ENCODE measurements at regions not wholly inside any gene's neighbourhood (a gene's known extent, or its start where the extent isn't known, plus 50 kb on each side); places are given as distances from the start of the nearest gene placed in this dataset.
A peak's percentile ranks its signal among the peaks of the same experiment; 100 is the strongest.
"Not testable (repeated sequence)": the region's sequence is repeated elsewhere in the genome, so short reads cannot be mapped to it uniquely, and the experiment has no call there.

GRCh38 chr6:101178748-101179147 is 214.8 kb upstream of the GRIK2 start:
- DNase-seq (no peak), ATAC-seq (no peak)
- intact Hi-C loops (cut with DNase I, micrococcal nuclease) = no loop called here

DNA sequence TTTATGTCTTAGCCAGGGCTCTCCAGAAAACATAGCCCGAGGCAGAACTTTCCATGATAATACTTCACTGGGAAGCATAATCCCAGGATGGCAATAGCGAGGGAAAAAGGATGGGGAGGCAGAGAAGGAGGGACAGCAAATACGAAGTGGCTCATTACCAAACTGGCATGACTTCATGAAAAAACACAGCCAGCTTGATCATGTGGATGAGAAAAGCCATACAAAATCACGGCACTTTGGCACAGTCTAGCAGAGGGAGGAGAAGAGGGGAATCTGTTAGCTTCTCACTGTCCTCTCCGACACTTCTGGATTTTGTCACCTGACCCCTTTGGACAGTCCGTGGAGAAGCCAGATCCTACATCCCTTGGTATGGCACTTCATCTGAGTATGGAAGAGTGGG is 212.5 kb upstream of the GRIK2 start:
- ATAC-seq (no peak), DNase-seq (no peak)
- intact Hi-C loops (cut with DNase I, micrococcal nuclease) = no loop called here

- ATAC-seq; intact Hi-C loops (cut with DNase I, micrococcal nuclease); DNase-seq: not testable (repeated sequence)
Observed at GRCh38 chr6:101188285-101188798, 205.2 kb upstream of the GRIK2 start.

GRCh38 chr6:101195588-101195987 is 197.9 kb upstream of the GRIK2 start:
- ATAC-seq (no peak), DNase-seq (no peak)
- intact Hi-C loops (cut with DNase I, micrococcal nuclease) = no loop called here

- DNase-seq (no peak), ATAC-seq (peak; percentile 95)
- intact Hi-C loops (cut with DNase I, micrococcal nuclease) = no loop called here
Observed at GRCh38 chr6:101199441-101199840, 194.1 kb upstream of the GRIK2 start.

GRCh38 chr6:101202867-101203374 is 190.6 kb upstream of the GRIK2 start:
- peak; percentile 70 for ATAC-seq
- intact Hi-C loops (cut with DNase I, micrococcal nuclease) = no loop called here
- no peak for DNase-seq

DNA sequence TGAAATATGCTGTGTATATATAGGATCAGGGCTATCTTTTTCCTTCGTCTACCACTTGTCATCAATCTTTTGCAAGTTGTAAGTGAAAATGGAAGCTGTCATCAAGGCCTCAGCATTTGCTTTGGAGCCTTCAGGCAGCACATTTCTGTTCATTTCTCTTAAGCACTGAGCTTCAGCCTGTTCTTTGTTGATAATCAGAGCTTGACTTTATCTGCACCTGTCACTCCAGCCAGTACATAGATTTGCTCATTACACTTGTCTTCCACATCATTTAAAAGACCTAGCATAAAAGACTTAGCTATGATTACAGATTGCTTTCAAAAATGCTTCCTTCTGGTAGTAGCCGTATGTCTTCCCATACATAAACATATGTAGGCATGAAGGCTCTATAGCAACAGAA is 189.8 kb upstream of the GRIK2 start:
- intact Hi-C loops (cut with DNase I, micrococcal nuclease) = no loop called here
- ATAC-seq (no peak), DNase-seq (no peak)

- DNase-seq (peak; percentile 50 to 74), ATAC-seq (peak; percentile 99)
- intact Hi-C loops (cut with DNase I, micrococcal nuclease) = no loop called here
Observed at GRCh38 chr6:101208152-101208551, 185.4 kb upstream of the GRIK2 start.

GRCh38 chr6:101212640-101213039 is 180.9 kb upstream of the GRIK2 start:
- intact Hi-C loops (cut with DNase I, micrococcal nuclease) = no loop called here
- DNase-seq = no peak

GRCh38 chr6:101222007-101222406 is 171.5 kb upstream of the GRIK2 start:
- ATAC-seq = no peak
- intact Hi-C loops (cut with DNase I, micrococcal nuclease) = no loop called here
- no peak for DNase-seq

More at GRCh38 chr6:101212640-101213039, 180.9 kb upstream of the GRIK2 start:
- ATAC-seq = no peak

DNA sequence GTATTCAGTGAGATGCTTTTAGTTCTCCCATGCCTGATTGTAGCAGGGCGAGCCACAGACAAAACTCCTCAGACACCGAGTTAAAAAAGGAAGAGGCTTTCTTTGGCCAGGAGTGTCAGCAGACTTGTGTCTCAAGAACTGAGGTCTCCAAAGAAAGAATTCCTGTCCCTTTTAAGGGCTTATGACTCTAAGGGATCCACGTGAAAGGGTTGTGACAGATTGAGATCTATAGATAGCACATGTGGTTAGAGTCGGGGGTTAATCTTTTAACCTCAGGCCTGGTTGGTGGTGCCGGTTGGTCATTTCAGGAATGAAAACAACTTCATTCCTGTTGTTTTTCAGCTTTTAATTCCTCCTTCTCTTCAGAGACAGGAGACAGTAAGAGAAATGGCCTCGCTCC is 168.8 kb upstream of the GRIK2 start:
- ATAC-seq (no peak), DNase-seq (no peak)
- intact Hi-C loops (cut with DNase I, micrococcal nuclease) = no loop called here

GRCh38 chr6:101226677-101227135 is 166.8 kb upstream of the GRIK2 start:
- ATAC-seq (no peak), DNase-seq (peak in 1 of 2 donors; percentile 14)
- intact Hi-C loops (cut with DNase I, micrococcal nuclease) = no loop called here

GRCh38 chr6:101230866-101231265 is 162.6 kb upstream of the GRIK2 start:
- intact Hi-C loops (cut with DNase I, micrococcal nuclease) = no loop called here
- ATAC-seq (no peak), DNase-seq (no peak)

DNA sequence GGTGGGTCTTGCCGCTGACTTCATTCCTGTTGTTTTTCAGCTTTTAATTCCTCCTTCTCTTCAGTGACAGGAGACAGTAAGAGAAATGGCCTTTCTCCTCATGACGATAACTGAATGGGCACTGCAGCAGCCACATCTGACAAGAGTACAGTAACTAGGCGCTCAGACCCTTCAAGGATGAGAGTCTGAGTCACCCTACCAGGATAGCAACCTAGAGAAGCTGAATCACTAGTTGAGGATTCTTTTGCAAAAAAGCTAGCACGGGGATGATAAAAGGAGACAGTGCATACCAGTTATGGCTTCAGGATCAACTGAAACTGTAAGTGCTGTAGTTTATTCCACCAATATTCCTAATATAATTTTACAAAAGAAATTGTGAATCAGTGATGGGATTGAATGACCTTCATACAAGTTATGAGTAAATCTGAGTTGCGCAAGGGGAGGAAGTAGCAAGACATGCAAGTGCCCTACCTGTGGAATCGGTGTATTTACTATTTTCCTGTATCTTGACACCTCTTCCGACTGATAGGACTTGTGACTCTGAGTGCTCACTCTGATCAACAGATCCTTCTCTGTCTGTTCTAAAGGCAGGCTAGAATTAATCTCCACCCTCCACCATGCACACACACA is 161.8 kb upstream of the GRIK2 start:
- ATAC-seq = no peak
- intact Hi-C loops (cut with DNase I, micrococcal nuclease) = no loop called here
- no peak for DNase-seq

GRCh38 chr6:101232961-101233360 is 160.5 kb upstream of the GRIK2 start:
- ATAC-seq (no peak), DNase-seq (no peak)
- intact Hi-C loops (cut with DNase I, micrococcal nuclease) = no loop called here

- no peak for DNase-seq
- no peak for ATAC-seq
- intact Hi-C loops (cut with DNase I, micrococcal nuclease) = no loop called here
Observed at GRCh38 chr6:101236709-101237108, 156.8 kb upstream of the GRIK2 start.

- no peak for ATAC-seq
- intact Hi-C loops (cut with DNase I, micrococcal nuclease) = no loop called here
- no peak for DNase-seq
Observed at GRCh38 chr6:101241442-101241841, 152.1 kb upstream of the GRIK2 start.

DNA sequence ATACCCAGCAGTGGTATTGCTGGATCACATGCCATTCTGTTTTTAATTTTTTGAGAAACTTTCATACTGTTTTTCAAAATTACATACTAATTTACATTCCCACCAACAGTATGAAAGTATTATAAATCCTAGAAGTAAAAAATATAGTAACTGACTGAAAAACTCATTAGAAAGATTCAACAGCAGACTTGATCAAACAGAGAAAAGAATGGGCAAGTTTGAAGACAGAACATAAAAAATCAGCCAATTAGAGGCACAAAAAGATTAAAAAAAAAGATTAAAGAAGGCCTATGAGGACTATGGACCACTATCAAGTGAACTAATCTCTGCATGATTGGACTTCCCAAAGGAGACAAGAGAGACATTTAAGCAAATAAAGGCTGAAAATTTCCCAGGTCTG is 144.0 kb upstream of the GRIK2 start:
- DNase-seq = no peak
- intact Hi-C loops (cut with DNase I, micrococcal nuclease) = no loop called here
- ATAC-seq = no peak

DNA sequence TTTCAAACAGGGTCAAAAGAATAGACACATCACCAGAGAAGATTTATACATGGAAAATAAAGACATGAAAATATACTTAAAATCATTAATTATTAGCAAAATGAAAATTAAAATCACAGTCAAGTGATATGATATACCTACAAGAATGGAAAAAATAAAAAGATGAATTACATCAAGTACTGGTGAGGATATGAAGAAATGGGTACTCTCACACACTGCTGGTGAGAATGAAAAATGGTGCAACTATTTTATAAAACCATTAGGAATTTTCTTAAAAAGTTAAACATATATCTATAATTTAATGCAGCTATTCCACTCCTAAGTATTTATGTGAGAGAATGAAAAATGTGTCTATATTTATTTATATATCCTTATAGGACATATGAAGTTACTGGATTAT is 136.3 kb upstream of the GRIK2 start:
- intact Hi-C loops (cut with DNase I, micrococcal nuclease) = no loop called here
- DNase-seq (no peak), ATAC-seq (no peak)

DNA sequence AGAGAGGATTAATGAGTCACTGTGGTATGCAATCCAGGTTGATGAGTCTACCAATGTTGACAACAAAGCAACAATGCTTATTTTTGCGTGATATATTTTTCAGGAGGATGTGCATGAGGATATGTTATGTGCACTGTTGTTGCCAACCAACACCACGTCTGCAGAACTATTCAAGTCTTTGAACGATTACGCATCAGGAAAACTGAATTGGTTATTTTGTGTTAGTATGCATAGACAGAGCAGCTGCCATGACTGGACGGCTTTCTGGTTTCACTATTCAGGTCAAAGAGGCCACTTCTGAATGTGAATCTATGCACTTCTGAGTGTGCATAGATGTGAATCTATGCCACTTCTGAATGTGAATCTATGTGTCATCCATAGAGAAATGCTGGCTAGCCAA is 134.0 kb upstream of the GRIK2 start:
- ATAC-seq = no peak
- DNase-seq = no peak
- intact Hi-C loops (cut with DNase I, micrococcal nuclease) = no loop called here

- intact Hi-C loops (cut with DNase I, micrococcal nuclease) = no loop called here
- no peak for ATAC-seq
- DNase-seq = no peak
Observed at GRCh38 chr6:101263596-101263995, 129.9 kb upstream of the GRIK2 start.

All from left colon (tissue), 2 donors.